ENCODE measurements at regions not wholly inside any gene's neighbourhood (a gene's known extent, or its start where the extent isn't known, plus 50 kb on each side); places are given as distances from the start of the nearest gene placed in this dataset.

DNA sequence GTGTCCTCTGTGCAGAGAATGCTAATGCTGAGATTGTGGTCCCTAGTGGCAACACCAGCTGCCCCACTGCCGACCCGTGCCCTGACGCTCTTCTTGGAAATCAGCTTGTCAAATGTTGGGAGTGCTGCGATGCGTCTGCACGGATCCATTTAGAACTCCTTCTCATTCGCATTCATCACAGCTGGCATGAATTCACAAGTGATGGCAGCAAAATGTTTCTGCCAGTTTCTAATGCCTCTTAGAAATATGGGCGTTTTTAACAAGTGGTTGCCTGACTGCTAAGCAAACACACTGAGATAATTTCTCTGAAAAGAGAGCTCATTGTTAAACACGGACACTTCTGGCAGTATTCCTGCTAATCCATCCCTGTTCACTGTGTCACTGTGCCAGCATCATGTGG, 131.9 kb upstream of the KCNJ6 start:
- no peaks in the 10 kb centered on the region for H3K9me3 ChIP-seq (ENCODE audit: low read length)
- H3K27me3 ChIP-seq (ENCODE audit: insufficient read depth, low read length), result no peaks in the 10 kb centered on the region
- no peak overlapping the region for H2AFZ ChIP-seq (ENCODE audit: low read length)
- no peak for TF ChIP-seq EZH2 (IDR thresholded peaks at IDR 0.05; ENCODE audit: borderline replicate concordance, low read length)
- TF ChIP-seq CTCF (IDR thresholded peaks at IDR 0.05; ENCODE audit: low read length), result no peak
- no peak overlapping the region for H3K9ac ChIP-seq (ENCODE audit: low read length)
- no peaks in the 10 kb centered on the region for H3K4me1 ChIP-seq (ENCODE audit: insufficient read depth, low read length, severe bottlenecking)
- H3K27ac ChIP-seq (ENCODE audit: low read depth, low read length, poor library complexity, severe bottlenecking), result no peak overlapping the region
- no peaks in the 10 kb centered on the region for H3K9me2 ChIP-seq (ENCODE audit: low read depth, low read length)
- no peaks in the 10 kb centered on the region for H3F3A ChIP-seq (ENCODE audit: insufficient read depth, low read length)
- H3K79me2 ChIP-seq (ENCODE audit: insufficient read depth, low read length), result no peaks in the 10 kb centered on the region
- H4K20me1 ChIP-seq (ENCODE audit: insufficient read depth, low read length), result no peaks in the 10 kb centered on the region
- no peak overlapping the region for H3K4me3 ChIP-seq (ENCODE audit: low read depth, low read length, poor library complexity, severe bottlenecking)
- no peaks in the 10 kb centered on the region for H3K36me3 ChIP-seq (ENCODE audit: insufficient read depth, low read length)
- no peak overlapping the region for H3K4me2 ChIP-seq (ENCODE audit: low read length)

DNA sequence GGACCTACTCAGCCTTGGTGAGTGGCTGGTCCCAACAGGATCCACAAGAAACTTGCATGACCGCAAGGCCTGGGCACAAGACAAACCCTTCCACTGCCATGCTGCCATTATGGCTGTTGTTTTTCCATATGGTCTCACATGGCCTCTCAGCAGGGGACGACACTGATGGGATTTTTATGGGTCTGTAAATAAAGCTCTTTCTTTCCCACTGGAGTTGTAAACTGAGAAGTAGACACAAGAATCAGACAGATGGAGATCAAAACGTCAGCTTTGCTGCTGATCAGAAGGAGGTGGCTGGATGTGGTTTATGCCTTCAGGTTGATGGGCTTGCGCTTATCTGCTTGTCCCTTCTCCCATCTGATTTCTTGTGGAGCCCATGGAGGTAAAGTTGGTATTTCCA, 138.1 kb upstream of the KCNJ6 start:
- H3K27ac ChIP-seq (ENCODE audit: low read depth, low read length, poor library complexity, severe bottlenecking), result no peak overlapping the region
- no peaks in the 10 kb centered on the region for H4K20me1 ChIP-seq (ENCODE audit: insufficient read depth, low read length)
- no peak overlapping the region for H3K9ac ChIP-seq (ENCODE audit: low read length)
- no peaks in the 10 kb centered on the region for H3K4me1 ChIP-seq (ENCODE audit: insufficient read depth, low read length, severe bottlenecking)
- H3K27me3 ChIP-seq (ENCODE audit: insufficient read depth, low read length), result no peaks in the 10 kb centered on the region
- H3K9me2 ChIP-seq (ENCODE audit: low read depth, low read length), result no peaks in the 10 kb centered on the region
- H3K4me3 ChIP-seq (ENCODE audit: low read depth, low read length, poor library complexity, severe bottlenecking), result no peak overlapping the region
- no peak overlapping the region for H2AFZ ChIP-seq (ENCODE audit: low read length)
- no peaks in the 10 kb centered on the region for H3K79me2 ChIP-seq (ENCODE audit: insufficient read depth, low read length)
- no peak overlapping the region for H3K4me2 ChIP-seq (ENCODE audit: low read length)
- no peaks in the 10 kb centered on the region for H3K36me3 ChIP-seq (ENCODE audit: insufficient read depth, low read length)
- no peak for TF ChIP-seq CTCF (IDR thresholded peaks at IDR 0.05; ENCODE audit: low read length)
- no peak for TF ChIP-seq EZH2 (IDR thresholded peaks at IDR 0.05; ENCODE audit: borderline replicate concordance, low read length)
- H3K9me3 ChIP-seq (ENCODE audit: low read length), result no peaks in the 10 kb centered on the region
- no peaks in the 10 kb centered on the region for H3F3A ChIP-seq (ENCODE audit: insufficient read depth, low read length)

DNA sequence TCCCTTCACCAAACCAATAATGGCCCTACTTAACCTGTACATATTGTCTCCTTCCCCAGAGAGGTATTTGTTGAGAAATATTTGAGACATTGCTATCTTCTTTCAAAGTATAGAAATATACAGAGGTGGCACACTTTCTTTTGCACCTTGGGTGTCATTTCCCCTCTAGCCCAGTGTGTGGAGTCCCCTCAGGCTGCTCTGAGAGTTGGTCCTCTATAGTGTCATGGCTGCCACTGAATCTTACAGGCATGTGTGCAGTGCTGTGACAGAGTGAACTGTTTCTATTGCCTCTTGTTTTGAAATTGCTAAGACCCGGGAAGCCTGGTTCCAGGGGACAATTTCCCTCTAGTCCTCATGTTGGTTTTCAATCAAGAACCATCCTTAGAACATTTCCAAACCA, 140.2 kb upstream of the KCNJ6 start:
- no peaks in the 10 kb centered on the region for H3K27me3 ChIP-seq (ENCODE audit: insufficient read depth, low read length)
- no peaks in the 10 kb centered on the region for H3K79me2 ChIP-seq (ENCODE audit: insufficient read depth, low read length)
- H3K4me3 ChIP-seq (ENCODE audit: low read depth, low read length, poor library complexity, severe bottlenecking), result no peak overlapping the region
- H3F3A ChIP-seq (ENCODE audit: insufficient read depth, low read length), result no peaks in the 10 kb centered on the region
- no peaks in the 10 kb centered on the region for H3K9me2 ChIP-seq (ENCODE audit: low read depth, low read length)
- no peaks in the 10 kb centered on the region for H3K4me1 ChIP-seq (ENCODE audit: insufficient read depth, low read length, severe bottlenecking)
- H3K9ac ChIP-seq (ENCODE audit: low read length), result no peak overlapping the region
- no peak overlapping the region for H3K27ac ChIP-seq (ENCODE audit: low read depth, low read length, poor library complexity, severe bottlenecking)
- no peak overlapping the region for H3K4me2 ChIP-seq (ENCODE audit: low read length)
- no peak overlapping the region for H2AFZ ChIP-seq (ENCODE audit: low read length)
- TF ChIP-seq CTCF (IDR thresholded peaks at IDR 0.05; ENCODE audit: low read length) (no peak), EZH2 (IDR thresholded peaks at IDR 0.05; ENCODE audit: borderline replicate concordance, low read length) (no peak)
- H3K36me3 ChIP-seq (ENCODE audit: insufficient read depth, low read length), result no peaks in the 10 kb centered on the region
- no peaks in the 10 kb centered on the region for H4K20me1 ChIP-seq (ENCODE audit: insufficient read depth, low read length)
- H3K9me3 ChIP-seq (ENCODE audit: low read length), result no peaks in the 10 kb centered on the region

Measured in OCI-LY1 (cell line).